MM.1S (cell line): ENCODE measurements at regions not wholly inside any gene's neighbourhood (a gene's known extent, or its start where the extent isn't known, plus 50 kb on each side); places are given as distances from the start of the nearest gene placed in this dataset.

ENCODE experiments used
- DNase-seq: peaks from one replicate; pipeline ENCODE4 v3.0.0-alpha.2; 2015
- H2AFZ ChIP-seq: fragments of 300-600 bp; sonication (generic); 2 replicates; pipeline ENCODE4 v1.6.0; 2016; ENCODE audit warnings: antibody characterized with exemption, low read length
- H3F3A ChIP-seq: fragments of 300-600 bp; sonication (generic); 2 replicates; pipeline ENCODE4 v1.6.1; 2016; ENCODE audit warnings: mild to moderate bottlenecking, antibody characterized with exemption, low read length, moderate library complexity, mixed read lengths; ENCODE audit not compliant: insufficient read depth
- H3K27ac ChIP-seq: fragments of 300-600 bp; sonication (generic); 2 replicates; pipeline ENCODE4 v1.5.1; 2016; ENCODE audit warnings: mild to moderate bottlenecking, low read length
- H3K27me3 ChIP-seq: fragments of 300-600 bp; sonication (generic); replicated peaks from 2 replicates; pipeline ENCODE4 v1.6.0; 2016; ENCODE audit warnings: low read length; ENCODE audit not compliant: insufficient read depth
- H3K36me3 ChIP-seq: fragments of 300-600 bp; sonication (generic); replicated peaks from 2 replicates; pipeline ENCODE4 v1.6.1; 2016; ENCODE audit warnings: mild to moderate bottlenecking, low read length, mixed read lengths; ENCODE audit not compliant: insufficient read depth
- H3K4me1 ChIP-seq: fragments of 300-600 bp; sonication (generic); 2 replicates; pipeline ENCODE4 v1.6.1; 2016; ENCODE audit warnings: low read length, mixed read lengths
- H3K4me2 ChIP-seq: fragments of 300-600 bp; sonication (generic); 2 replicates; pipeline ENCODE4 v1.6.0; 2016; ENCODE audit warnings: low read depth, low read length
- H3K4me3 ChIP-seq: fragments of 300-600 bp; sonication (generic); 2 replicates; pipeline ENCODE4 v1.5.1; 2016; ENCODE audit warnings: low read length, mixed read lengths
- H3K79me2 ChIP-seq: fragments of 300-600 bp; sonication (generic); 2 replicates; pipeline ENCODE4 v1.6.1; 2016; ENCODE audit warnings: mixed run types, low read length, mixed read lengths
- H3K9ac ChIP-seq: fragments of 300-600 bp; sonication (generic); 2 replicates; pipeline ENCODE4 v1.6.1; 2016; ENCODE audit warnings: low read length, mixed read lengths
- H3K9me2 ChIP-seq: fragments of 300-600 bp; sonication (generic); replicated peaks from 2 replicates; pipeline ENCODE4 v1.6.1; 2016; ENCODE audit warnings: mild to moderate bottlenecking, low read length, mixed read lengths; ENCODE audit not compliant: insufficient read depth
- H3K9me3 ChIP-seq: fragments of 300-600 bp; sonication (generic); replicated peaks from 2 replicates; pipeline ENCODE4 v1.6.1; 2016; ENCODE audit warnings: mild to moderate bottlenecking, low read length, mixed read lengths; ENCODE audit not compliant: insufficient read depth
- H4K20me1 ChIP-seq: fragments of 300-600 bp; sonication (generic); 2 replicates; pipeline ENCODE4 v1.6.1; 2016; ENCODE audit warnings: mild to moderate bottlenecking, low read length, moderate library complexity, mixed read lengths; ENCODE audit not compliant: insufficient read depth
- EZH2 ChIP-seq: fragments of 300-600 bp; sonication (generic); optimal IDR thresholded peaks from 2 replicates; pipeline ENCODE3; 2017; ENCODE audit warnings: low read depth, mild to moderate bottlenecking, antibody characterized with exemption, low read length, mixed read lengths
- EZH2phosphoT487 ChIP-seq: fragments of 300-600 bp; sonication (generic); IDR thresholded peaks from 2 replicates; pipeline ENCODE4 v1.6.1; 2018; ENCODE audit warnings: antibody characterized with exemption, low read length
- TF ChIP-seq, protein P1 (sequence below): fragments of 300-600 bp; sonication (generic); IDR thresholded peaks from 2 replicates; pipeline ENCODE4 v1.5.1; 2016; ENCODE audit warnings: antibody characterized with exemption, low read length, mixed read lengths

GRCh38 chr2:126835261-126835660 is 63.4 kb upstream of the TEX51 start:
- Histone ChIP-seq H4K20me1 (no peaks in the 10 kb centered on the region), H2AFZ (no peak overlapping the region), H3K79me2 (no peaks in the 10 kb centered on the region), H3K9me2 (no peaks in the 10 kb centered on the region), H3F3A (no peaks in the 10 kb centered on the region), H3K9me3 (no peaks in the 10 kb centered on the region), H3K36me3 (no peaks in the 10 kb centered on the region), H3K27me3 (no peaks in the 10 kb centered on the region), H3K4me1 (no peaks in the 10 kb centered on the region), H3K4me3 (no peak overlapping the region), H3K9ac (no peak overlapping the region), H3K27ac (no peak overlapping the region), H3K4me2 (no peak overlapping the region)
- TF ChIP-seq, protein P1, sequence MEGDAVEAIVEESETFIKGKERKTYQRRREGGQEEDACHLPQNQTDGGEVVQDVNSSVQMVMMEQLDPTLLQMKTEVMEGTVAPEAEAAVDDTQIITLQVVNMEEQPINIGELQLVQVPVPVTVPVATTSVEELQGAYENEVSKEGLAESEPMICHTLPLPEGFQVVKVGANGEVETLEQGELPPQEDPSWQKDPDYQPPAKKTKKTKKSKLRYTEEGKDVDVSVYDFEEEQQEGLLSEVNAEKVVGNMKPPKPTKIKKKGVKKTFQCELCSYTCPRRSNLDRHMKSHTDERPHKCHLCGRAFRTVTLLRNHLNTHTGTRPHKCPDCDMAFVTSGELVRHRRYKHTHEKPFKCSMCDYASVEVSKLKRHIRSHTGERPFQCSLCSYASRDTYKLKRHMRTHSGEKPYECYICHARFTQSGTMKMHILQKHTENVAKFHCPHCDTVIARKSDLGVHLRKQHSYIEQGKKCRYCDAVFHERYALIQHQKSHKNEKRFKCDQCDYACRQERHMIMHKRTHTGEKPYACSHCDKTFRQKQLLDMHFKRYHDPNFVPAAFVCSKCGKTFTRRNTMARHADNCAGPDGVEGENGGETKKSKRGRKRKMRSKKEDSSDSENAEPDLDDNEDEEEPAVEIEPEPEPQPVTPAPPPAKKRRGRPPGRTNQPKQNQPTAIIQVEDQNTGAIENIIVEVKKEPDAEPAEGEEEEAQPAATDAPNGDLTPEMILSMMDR: no peak
- TF ChIP-seq EZH2: no peak
- TF ChIP-seq EZH2phosphoT487: no peak
- DNase-seq: no peak

GRCh38 chr2:126835831-126836230 is 62.9 kb upstream of the TEX51 start:
- Histone ChIP-seq H2AFZ (no peak overlapping the region), H3K36me3 (no peaks in the 10 kb centered on the region), H3K9me3 (no peaks in the 10 kb centered on the region), H3F3A (no peaks in the 10 kb centered on the region), H3K4me2 (no peak overlapping the region), H4K20me1 (no peaks in the 10 kb centered on the region), H3K79me2 (no peaks in the 10 kb centered on the region), H3K27ac (no peak overlapping the region), H3K27me3 (no peaks in the 10 kb centered on the region), H3K4me3 (no peak overlapping the region), H3K9me2 (no peaks in the 10 kb centered on the region), H3K9ac (no peak overlapping the region), H3K4me1 (no peaks in the 10 kb centered on the region)
- TF ChIP-seq EZH2phosphoT487 (no peak), EZH2 (no peak)
- TF ChIP-seq, protein P1: no peak
- no peak for DNase-seq

DNA sequence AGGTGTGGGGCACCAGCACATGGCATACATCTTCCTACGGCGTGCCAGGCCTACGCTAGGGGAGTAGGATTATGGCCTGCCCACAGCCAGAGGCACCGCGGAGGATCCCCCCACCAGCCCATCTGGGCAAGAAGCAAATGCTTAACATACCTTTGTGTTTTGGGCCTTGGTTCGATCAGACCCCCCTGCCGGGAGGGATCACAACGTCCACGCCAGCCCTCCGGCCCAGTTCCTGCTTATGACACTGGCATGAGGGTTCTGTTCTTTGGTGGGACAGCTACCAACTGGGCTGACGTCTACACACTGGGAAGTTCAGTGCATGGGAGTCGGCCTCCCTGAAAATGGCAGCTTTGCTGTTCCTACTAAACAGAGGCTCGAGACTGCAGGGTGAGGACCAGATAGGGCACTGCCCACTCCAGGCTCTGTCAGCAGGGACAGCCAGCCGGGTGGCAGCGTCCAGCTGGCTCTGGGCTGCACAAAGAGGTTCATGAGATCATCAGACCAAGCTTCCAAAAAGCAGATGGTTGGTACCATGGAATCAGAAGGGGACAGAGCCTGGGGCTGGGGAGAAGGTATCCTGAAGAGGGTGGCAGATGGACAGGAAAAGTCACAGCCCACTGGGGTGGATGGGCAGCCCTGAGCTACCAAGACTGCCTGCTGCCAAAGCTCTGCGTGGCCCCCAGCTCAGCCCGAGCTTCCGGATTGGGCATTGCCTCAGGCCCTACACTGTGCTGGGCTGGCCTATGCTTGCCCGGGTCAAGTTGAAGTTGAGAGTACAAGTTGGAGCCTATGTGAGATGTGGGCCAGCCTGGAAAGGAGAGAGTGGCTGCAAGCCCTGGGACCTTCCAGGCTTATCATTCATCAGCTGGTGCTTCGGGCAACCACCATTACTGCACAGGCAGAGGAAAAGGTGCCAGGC is 61.7 kb upstream of the TEX51 start:
- Histone ChIP-seq H3F3A (no peaks in the 10 kb centered on the region), H3K27ac (no peak overlapping the region), H3K4me1 (no peaks in the 10 kb centered on the region), H3K4me2 (no peak overlapping the region), H3K79me2 (no peaks in the 10 kb centered on the region), H3K9ac (no peak overlapping the region), H3K27me3 (no peaks in the 10 kb centered on the region), H3K9me3 (no peaks in the 10 kb centered on the region), H3K9me2 (no peaks in the 10 kb centered on the region), H3K4me3 (no peak overlapping the region), H4K20me1 (no peaks in the 10 kb centered on the region), H3K36me3 (no peaks in the 10 kb centered on the region), H2AFZ (no peak overlapping the region)
- DNase-seq: no peak
- no peak for TF ChIP-seq EZH2phosphoT487
